HEK293 (cell line): ENCODE measurements at regions not wholly inside any gene's neighbourhood (a gene's known extent, or its start where the extent isn't known, plus 50 kb on each side); places are given as distances from the start of the nearest gene placed in this dataset.

Experiments used
- GLIS1 ChIP-seq: fragments of 450-650 bp; formaldehyde crosslinking; IDR thresholded peaks from 2 replicates; pipeline ENCODE4 v1.5.1; 2016; ENCODE audit warnings: missing biosample characterization, missing genetic modification characterization
- HOXC10 ChIP-seq: sonication (generic); formaldehyde crosslinking; IDR thresholded peaks from 2 replicates; pipeline ENCODE4 v1.8.1; 2023; ENCODE audit warnings: mild to moderate bottlenecking, missing genetic modification reagents
- INSM2 ChIP-seq: fragments of 450-650 bp; formaldehyde crosslinking; IDR thresholded peaks from 2 replicates; pipeline ENCODE4 v1.5.1; 2016; ENCODE audit warnings: missing biosample characterization, missing genetic modification characterization
- KLF8 ChIP-seq: fragments of 450-650 bp; formaldehyde crosslinking; IDR thresholded peaks from 2 replicates; pipeline ENCODE4 v1.5.1; 2016; ENCODE audit warnings: missing biosample characterization, missing genetic modification characterization
- MYNN ChIP-seq: fragments of 450-650 bp; formaldehyde crosslinking; IDR thresholded peaks from 2 replicates; pipeline ENCODE4 v1.5.1; 2016; ENCODE audit warnings: missing biosample characterization, missing genetic modification characterization, borderline replicate concordance
- MZF1 ChIP-seq: fragments of 450-650 bp; formaldehyde crosslinking; IDR thresholded peaks from 2 replicates; pipeline ENCODE4 v1.5.1; 2017; ENCODE audit warnings: missing biosample characterization, missing genetic modification characterization, borderline replicate concordance
- RBAK ChIP-seq: fragments of 450-650 bp; formaldehyde crosslinking; IDR thresholded peaks from 2 replicates; pipeline ENCODE4 v1.5.1; 2016; ENCODE audit warnings: missing biosample characterization, missing genetic modification characterization
- SP3 ChIP-seq: fragments of 450-650 bp; formaldehyde crosslinking; IDR thresholded peaks from 2 replicates; pipeline ENCODE4 v1.5.1; 2016; ENCODE audit warnings: missing biosample characterization, missing genetic modification characterization
- ZBTB48 ChIP-seq: fragments of 450-650 bp; formaldehyde crosslinking; IDR thresholded peaks from 2 replicates; pipeline ENCODE4 v1.5.1; 2016; ENCODE audit warnings: missing biosample characterization, missing genetic modification characterization
- ZNF223 ChIP-seq: fragments of 450-650 bp; formaldehyde crosslinking; IDR thresholded peaks from 2 replicates; pipeline ENCODE4 v1.5.1; 2016; ENCODE audit warnings: missing biosample characterization, missing genetic modification characterization
- ZNF350 ChIP-seq: fragments of 450-650 bp; formaldehyde crosslinking; IDR thresholded peaks from 2 replicates; pipeline ENCODE4 v1.5.0; 2017; ENCODE audit warnings: missing biosample characterization, mild to moderate bottlenecking, missing genetic modification characterization
- ZNF416 ChIP-seq: fragments of 450-650 bp; formaldehyde crosslinking; IDR thresholded peaks from 2 replicates; pipeline ENCODE4 v1.5.1; 2016; ENCODE audit warnings: missing biosample characterization, missing genetic modification characterization
- ZNF501 ChIP-seq: fragments of 450-650 bp; formaldehyde crosslinking; IDR thresholded peaks from 2 replicates; pipeline ENCODE4 v1.5.1; 2016; ENCODE audit warnings: missing biosample characterization, missing genetic modification characterization
- ZNF600 ChIP-seq: fragments of 450-650 bp; formaldehyde crosslinking; IDR thresholded peaks from 2 replicates; pipeline ENCODE4 v1.5.1; 2016; ENCODE audit warnings: missing biosample characterization, missing genetic modification characterization
- ZNF704 ChIP-seq: fragments of 450-650 bp; formaldehyde crosslinking; IDR thresholded peaks from 2 replicates; pipeline ENCODE4 v1.5.1; 2016; ENCODE audit warnings: missing biosample characterization, missing genetic modification characterization
- ZNF837 ChIP-seq: fragments of 450-650 bp; formaldehyde crosslinking; IDR thresholded peaks from 2 replicates; pipeline ENCODE4 v1.5.1; 2016; ENCODE audit warnings: missing biosample characterization, missing genetic modification characterization
- ZSCAN23 ChIP-seq: fragments of 450-650 bp; formaldehyde crosslinking; IDR thresholded peaks from 2 replicates; pipeline ENCODE4 v1.5.1; 2016; ENCODE audit warnings: missing biosample characterization, missing genetic modification characterization
- TF ChIP-seq, protein P1 (sequence below): fragments of 450-650 bp; formaldehyde crosslinking; IDR thresholded peaks from 2 replicates; pipeline ENCODE4 v1.5.1; 2017; ENCODE audit warnings: missing biosample characterization, missing genetic modification characterization
- TF ChIP-seq, protein P2 (sequence below): fragments of 450-650 bp; formaldehyde crosslinking; IDR thresholded peaks from 2 replicates; pipeline ENCODE4 v1.5.1; 2016; ENCODE audit warnings: missing biosample characterization, missing genetic modification characterization
- TF ChIP-seq, protein P3 (sequence below): fragments of 450-650 bp; formaldehyde crosslinking; conservative IDR thresholded peaks from 2 replicates; pipeline ENCODE4 v1.5.1; 2016; ENCODE audit warnings: low read depth, missing biosample characterization, missing genetic modification characterization
- TF ChIP-seq, protein P4 (sequence below): fragments of 450-650 bp; formaldehyde crosslinking; IDR thresholded peaks from 2 replicates; pipeline ENCODE4 v1.5.1; 2016; ENCODE audit warnings: missing biosample characterization, missing genetic modification characterization, borderline replicate concordance

DNA sequence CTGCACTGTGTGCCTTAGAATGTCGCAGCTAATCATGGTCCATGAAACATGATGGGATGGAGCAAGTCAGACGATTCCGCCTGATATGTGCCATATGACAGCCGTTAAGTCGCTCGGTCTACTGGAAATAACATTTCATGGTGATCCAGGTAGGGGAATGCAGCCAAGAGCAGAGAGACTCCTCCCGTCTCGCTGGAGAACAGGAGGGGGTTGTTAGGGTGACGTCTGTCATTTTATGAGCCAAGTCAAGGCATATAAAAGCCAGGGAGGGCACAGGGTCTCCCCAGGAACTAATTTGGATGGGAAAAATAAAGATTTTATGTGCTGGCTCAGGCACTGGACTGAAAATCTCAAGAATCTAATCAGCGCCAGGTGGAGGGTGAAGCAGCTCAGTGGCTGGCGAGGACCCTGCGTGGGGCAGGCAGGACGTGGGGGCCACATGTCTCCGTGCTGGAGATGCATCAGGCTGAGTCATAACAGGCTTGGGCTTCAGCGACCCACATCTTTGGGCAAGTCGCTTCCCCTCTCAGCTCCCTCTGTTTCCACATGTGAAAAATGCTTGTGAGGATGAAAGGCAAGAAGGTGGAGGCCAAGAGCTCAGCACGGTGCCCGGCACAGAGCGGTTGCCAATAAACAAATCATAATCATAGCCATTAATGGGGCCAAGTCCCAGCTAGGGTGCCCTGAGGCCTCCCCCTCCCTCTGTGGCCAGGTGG is 234.6 kb downstream of the ANKRD60 start (continued):
- TF ChIP-seq, protein P1, sequence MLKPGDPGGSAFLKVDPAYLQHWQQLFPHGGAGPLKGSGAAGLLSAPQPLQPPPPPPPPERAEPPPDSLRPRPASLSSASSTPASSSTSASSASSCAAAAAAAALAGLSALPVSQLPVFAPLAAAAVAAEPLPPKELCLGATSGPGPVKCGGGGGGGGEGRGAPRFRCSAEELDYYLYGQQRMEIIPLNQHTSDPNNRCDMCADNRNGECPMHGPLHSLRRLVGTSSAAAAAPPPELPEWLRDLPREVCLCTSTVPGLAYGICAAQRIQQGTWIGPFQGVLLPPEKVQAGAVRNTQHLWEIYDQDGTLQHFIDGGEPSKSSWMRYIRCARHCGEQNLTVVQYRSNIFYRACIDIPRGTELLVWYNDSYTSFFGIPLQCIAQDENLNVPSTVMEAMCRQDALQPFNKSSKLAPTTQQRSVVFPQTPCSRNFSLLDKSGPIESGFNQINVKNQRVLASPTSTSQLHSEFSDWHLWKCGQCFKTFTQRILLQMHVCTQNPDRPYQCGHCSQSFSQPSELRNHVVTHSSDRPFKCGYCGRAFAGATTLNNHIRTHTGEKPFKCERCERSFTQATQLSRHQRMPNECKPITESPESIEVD (tag by site-specific recombination), result peak; percentile 12; the same call in 1 of the 2 replicates
- no peak for TF ChIP-seq HOXC10 (CRISPR knock-in tag)
- TF ChIP-seq ZNF350, result no peak
- TF ChIP-seq, protein P2, sequence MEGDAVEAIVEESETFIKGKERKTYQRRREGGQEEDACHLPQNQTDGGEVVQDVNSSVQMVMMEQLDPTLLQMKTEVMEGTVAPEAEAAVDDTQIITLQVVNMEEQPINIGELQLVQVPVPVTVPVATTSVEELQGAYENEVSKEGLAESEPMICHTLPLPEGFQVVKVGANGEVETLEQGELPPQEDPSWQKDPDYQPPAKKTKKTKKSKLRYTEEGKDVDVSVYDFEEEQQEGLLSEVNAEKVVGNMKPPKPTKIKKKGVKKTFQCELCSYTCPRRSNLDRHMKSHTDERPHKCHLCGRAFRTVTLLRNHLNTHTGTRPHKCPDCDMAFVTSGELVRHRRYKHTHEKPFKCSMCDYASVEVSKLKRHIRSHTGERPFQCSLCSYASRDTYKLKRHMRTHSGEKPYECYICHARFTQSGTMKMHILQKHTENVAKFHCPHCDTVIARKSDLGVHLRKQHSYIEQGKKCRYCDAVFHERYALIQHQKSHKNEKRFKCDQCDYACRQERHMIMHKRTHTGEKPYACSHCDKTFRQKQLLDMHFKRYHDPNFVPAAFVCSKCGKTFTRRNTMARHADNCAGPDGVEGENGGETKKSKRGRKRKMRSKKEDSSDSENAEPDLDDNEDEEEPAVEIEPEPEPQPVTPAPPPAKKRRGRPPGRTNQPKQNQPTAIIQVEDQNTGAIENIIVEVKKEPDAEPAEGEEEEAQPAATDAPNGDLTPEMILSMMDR (tag by site-specific recombination), result no peak
- TF ChIP-seq ZNF416 (tag by site-specific recombination), result no peak
- TF ChIP-seq KLF8 (tag by site-specific recombination), result no peak
- no peak for TF ChIP-seq ZNF501 (tag by site-specific recombination)
- TF ChIP-seq, protein P3, sequence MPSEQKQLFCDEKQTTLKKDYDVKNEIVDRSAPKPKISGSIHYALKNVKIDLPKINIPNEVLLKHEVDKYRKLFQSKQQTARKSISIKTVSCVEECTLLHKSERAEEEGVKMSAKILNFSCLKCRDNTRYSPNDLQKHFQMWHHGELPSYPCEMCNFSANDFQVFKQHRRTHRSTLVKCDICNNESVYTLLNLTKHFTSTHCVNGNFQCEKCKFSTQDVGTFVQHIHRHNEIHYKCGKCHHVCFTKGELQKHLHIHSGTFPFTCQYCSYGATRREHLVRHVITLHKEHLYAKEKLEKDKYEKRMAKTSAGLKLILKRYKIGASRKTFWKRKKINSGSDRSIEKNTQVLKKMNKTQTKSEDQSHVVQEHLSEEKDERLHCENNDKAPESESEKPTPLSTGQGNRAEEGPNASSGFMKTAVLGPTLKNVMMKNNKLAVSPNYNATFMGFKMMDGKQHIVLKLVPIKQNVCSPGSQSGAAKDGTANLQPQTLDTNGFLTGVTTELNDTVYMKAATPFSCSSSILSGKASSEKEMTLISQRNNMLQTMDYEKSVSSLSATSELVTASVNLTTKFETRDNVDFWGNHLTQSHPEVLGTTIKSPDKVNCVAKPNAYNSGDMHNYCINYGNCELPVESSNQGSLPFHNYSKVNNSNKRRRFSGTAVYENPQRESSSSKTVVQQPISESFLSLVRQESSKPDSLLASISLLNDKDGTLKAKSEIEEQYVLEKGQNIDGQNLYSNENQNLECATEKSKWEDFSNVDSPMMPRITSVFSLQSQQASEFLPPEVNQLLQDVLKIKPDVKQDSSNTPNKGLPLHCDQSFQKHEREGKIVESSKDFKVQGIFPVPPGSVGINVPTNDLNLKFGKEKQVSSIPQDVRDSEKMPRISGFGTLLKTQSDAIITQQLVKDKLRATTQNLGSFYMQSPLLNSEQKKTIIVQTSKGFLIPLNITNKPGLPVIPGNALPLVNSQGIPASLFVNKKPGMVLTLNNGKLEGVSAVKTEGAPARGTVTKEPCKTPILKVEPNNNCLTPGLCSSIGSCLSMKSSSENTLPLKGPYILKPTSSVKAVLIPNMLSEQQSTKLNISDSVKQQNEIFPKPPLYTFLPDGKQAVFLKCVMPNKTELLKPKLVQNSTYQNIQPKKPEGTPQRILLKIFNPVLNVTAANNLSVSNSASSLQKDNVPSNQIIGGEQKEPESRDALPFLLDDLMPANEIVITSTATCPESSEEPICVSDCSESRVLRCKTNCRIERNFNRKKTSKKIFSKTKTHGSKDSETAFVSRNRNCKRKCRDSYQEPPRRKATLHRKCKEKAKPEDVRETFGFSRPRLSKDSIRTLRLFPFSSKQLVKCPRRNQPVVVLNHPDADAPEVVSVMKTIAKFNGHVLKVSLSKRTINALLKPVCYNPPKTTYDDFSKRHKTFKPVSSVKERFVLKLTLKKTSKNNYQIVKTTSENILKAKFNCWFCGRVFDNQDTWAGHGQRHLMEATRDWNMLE, result no peak
- peak; percentile 98; the same call in 1 of the 2 replicates for TF ChIP-seq MZF1
- TF ChIP-seq ZNF223 (tag by site-specific recombination), result peak; percentile 73; the same call in 1 of the 2 replicates
- no peak for TF ChIP-seq ZNF704
- TF ChIP-seq ZNF600, result 0 out of 2 replicates have a peak, but pooled peaks have one; percentile 31
- TF ChIP-seq GLIS1 (tag by site-specific recombination), result peak; percentile 95
- TF ChIP-seq ZNF837, result no peak
- no peak for TF ChIP-seq INSM2 (tag by site-specific recombination)
- TF ChIP-seq, protein P4, sequence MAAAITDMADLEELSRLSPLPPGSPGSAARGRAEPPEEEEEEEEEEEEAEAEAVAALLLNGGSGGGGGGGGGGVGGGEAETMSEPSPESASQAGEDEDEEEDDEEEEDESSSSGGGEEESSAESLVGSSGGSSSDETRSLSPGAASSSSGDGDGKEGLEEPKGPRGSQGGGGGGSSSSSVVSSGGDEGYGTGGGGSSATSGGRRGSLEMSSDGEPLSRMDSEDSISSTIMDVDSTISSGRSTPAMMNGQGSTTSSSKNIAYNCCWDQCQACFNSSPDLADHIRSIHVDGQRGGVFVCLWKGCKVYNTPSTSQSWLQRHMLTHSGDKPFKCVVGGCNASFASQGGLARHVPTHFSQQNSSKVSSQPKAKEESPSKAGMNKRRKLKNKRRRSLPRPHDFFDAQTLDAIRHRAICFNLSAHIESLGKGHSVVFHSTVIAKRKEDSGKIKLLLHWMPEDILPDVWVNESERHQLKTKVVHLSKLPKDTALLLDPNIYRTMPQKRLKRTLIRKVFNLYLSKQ, result no peak
- no peak for TF ChIP-seq ZBTB48 (tag by site-specific recombination)
- TF ChIP-seq SP3 (tag by site-specific recombination), result no peak
- no peak for TF ChIP-seq MYNN
- no peak for TF ChIP-seq RBAK (tag by site-specific recombination)
- TF ChIP-seq ZSCAN23, result no peak
